Lower leg skin (tissue), 3 donors: ENCODE measurements at regions not wholly inside any gene's neighbourhood (a gene's known extent, or its start where the extent isn't known, plus 50 kb on each side); places are given as distances from the start of the nearest gene placed in this dataset.

Experiments used
- POLR2A ChIP-seq, 2 donors: fragments of 450-650 bp; IDR thresholded peaks; one replicate each; pipeline ENCODE4 v1.6.1; 2016 to 2017; ENCODE audit warnings: antibody characterized with exemption in 2 of 2, mild to moderate bottlenecking in 1 of 2, moderate library complexity in 1 of 2
- TF ChIP-seq, protein P1 (sequence below), 3 donors: fragments of 450-650 bp; IDR thresholded peaks; one replicate each; pipeline ENCODE4 v1.5.1; 2016; ENCODE audit warnings: antibody characterized with exemption in 3 of 3, mild to moderate bottlenecking in 3 of 3, moderate library complexity in 2 of 3

DNA sequence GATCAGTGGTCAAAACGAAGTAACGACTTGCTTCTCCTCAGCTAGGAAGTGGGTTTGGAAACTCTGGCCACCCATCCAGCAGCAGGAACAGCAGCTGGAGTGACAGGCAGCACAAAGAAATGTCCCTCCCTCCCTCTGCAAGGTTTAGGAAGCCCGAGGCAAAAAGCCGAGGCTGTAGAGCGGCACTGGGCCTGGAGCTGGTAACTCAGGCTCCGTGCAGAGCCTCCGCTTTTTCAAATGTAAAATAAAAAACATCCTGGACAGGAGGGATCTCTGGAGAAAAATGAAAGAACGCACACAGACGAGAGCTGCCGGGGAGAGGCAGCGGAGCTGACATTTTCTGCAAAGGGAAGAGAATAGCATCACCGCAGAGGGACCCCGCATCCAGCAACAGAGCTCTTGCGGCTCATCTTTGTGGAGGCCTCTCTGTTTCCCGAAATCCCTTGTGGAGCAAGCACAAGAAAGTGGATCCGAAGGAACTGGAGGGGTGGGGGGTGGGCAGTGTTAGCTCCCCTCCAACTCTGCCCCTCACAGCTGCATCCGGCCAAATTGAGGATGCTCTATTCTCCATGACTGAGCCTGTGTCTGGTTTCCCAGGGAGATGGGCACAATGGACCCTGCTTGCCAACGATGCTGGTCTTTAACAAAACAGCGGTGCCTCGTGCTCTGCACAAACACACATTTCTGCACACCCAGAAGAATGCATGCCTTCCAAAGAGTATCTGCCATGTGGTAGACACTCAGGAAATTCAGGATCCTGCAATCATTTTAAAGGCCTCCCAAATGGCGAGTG is 335.5 kb upstream of the ZFHX3 start:
- no peak for TF ChIP-seq POLR2A (IDR thresholded peaks at IDR 0.05)
- TF ChIP-seq, protein P1, sequence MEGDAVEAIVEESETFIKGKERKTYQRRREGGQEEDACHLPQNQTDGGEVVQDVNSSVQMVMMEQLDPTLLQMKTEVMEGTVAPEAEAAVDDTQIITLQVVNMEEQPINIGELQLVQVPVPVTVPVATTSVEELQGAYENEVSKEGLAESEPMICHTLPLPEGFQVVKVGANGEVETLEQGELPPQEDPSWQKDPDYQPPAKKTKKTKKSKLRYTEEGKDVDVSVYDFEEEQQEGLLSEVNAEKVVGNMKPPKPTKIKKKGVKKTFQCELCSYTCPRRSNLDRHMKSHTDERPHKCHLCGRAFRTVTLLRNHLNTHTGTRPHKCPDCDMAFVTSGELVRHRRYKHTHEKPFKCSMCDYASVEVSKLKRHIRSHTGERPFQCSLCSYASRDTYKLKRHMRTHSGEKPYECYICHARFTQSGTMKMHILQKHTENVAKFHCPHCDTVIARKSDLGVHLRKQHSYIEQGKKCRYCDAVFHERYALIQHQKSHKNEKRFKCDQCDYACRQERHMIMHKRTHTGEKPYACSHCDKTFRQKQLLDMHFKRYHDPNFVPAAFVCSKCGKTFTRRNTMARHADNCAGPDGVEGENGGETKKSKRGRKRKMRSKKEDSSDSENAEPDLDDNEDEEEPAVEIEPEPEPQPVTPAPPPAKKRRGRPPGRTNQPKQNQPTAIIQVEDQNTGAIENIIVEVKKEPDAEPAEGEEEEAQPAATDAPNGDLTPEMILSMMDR (IDR thresholded peaks at IDR 0.05), result no peak
